NB4 (cell line): ENCODE measurements at regions not wholly inside any gene's neighbourhood (a gene's known extent, or its start where the extent isn't known, plus 50 kb on each side); places are given as distances from the start of the nearest gene placed in this dataset.

Experiments used
- DNase-seq: peaks from one replicate; pipeline ENCODE4 v3.0.0; 2010; ENCODE audit warnings: low read depth
- H3K4me3 ChIP-seq: one replicate; pipeline ENCODE4 v1.5.1; 2011; ENCODE audit warnings: mild to moderate bottlenecking, low read depth, low read length, moderate library complexity
- MAX ChIP-seq: IDR thresholded peaks from 2 replicates; pipeline ENCODE4 v1.6.1; 2011; ENCODE audit warnings: low read depth, low read length
- MYC ChIP-seq: IDR thresholded peaks from 2 replicates; pipeline ENCODE4 v1.6.1; 2011; ENCODE audit warnings: low read depth, low read length
- POLR2A ChIP-seq: IDR thresholded peaks from 2 replicates; pipeline ENCODE4 v1.6.1; 2011; ENCODE audit warnings: mild to moderate bottlenecking; ENCODE audit not compliant: insufficient read length; ENCODE audit errors: extremely low read depth
- TF ChIP-seq, protein P1 (sequence below): IDR thresholded peaks from one replicate; pipeline ENCODE4 v1.5.1; 2012; ENCODE audit warnings: low read depth, low read length

DNA sequence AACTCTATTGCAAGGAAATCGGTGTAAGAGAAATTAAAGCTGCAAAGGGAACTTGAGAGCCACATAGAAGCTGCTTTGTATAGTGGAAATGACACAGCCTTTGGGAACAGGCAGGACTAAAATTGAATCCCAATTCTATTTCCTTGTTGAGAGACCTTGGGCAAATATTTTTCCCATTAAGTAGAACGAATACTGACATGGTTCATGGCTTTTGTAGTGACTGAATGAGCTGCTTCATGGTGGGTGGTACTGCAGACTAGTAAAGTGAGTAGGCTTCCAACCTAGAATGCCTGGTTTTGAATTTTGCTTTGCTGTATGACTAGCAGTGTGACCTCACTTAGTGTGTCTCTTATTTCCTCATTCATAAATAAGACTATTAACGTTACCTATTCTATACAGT lies 182.2 kb upstream of the KCNIP4 start:
- H3K4me3 ChIP-seq = no peak overlapping the region
- no peak for DNase-seq
- TF ChIP-seq, protein P1, sequence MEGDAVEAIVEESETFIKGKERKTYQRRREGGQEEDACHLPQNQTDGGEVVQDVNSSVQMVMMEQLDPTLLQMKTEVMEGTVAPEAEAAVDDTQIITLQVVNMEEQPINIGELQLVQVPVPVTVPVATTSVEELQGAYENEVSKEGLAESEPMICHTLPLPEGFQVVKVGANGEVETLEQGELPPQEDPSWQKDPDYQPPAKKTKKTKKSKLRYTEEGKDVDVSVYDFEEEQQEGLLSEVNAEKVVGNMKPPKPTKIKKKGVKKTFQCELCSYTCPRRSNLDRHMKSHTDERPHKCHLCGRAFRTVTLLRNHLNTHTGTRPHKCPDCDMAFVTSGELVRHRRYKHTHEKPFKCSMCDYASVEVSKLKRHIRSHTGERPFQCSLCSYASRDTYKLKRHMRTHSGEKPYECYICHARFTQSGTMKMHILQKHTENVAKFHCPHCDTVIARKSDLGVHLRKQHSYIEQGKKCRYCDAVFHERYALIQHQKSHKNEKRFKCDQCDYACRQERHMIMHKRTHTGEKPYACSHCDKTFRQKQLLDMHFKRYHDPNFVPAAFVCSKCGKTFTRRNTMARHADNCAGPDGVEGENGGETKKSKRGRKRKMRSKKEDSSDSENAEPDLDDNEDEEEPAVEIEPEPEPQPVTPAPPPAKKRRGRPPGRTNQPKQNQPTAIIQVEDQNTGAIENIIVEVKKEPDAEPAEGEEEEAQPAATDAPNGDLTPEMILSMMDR = no peak
- no peak for TF ChIP-seq MYC
- no peak for TF ChIP-seq POLR2A
- TF ChIP-seq MAX = no peak

DNA sequence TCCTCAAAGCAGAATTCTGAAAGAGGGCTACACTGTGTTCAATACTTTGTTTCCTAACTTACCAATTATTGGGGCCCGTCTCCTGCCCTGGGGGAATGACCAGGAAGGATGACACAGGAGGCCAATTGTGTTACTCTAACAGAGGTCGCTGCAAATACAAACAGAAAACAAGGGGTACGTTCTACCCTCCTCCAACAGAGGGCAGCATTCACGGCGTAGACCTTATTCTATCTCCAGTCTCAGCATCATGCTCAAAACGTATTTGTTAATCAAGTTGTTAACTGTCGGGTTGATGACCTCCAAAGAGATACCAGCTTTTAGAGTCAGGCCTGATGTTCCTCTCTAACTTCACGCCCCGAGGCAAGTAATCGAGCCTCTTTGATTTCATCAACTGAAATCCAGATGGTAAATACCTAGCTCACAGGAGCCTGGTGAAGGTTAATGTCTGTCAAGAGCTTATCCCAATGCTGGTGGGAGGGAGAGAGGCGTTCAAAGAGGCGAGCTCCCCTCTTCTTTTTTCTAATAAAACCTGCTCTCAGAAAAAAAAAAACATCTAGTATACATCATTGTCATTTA lies 181.0 kb upstream of the KCNIP4 start:
- peak; percentile 52 for DNase-seq
- no peak overlapping the region for H3K4me3 ChIP-seq
- TF ChIP-seq, protein P1 = peak; percentile 75
- no peak for TF ChIP-seq MAX
- no peak for TF ChIP-seq MYC
- no peak for TF ChIP-seq POLR2A

DNA sequence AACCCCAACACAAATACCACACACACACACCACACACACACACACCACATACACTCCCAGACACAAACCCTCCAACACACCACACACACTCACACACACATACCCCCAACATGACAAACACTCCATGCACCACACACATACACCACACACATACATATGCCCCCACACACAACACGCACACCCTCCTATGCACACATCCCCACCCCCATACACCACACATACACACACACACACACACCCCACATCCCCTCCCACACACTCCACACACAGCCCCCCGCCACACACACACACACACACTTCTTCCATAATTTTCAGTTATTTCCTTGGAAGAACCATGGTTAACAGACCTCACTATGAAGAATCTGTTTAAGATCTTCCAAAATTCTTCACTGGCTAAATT lies 173.5 kb upstream of the KCNIP4 start:
- no peak for DNase-seq
- H3K4me3 ChIP-seq = no peak overlapping the region
- TF ChIP-seq, protein P1 = no peak
- no peak for TF ChIP-seq MAX
- no peak for TF ChIP-seq POLR2A
- no peak for TF ChIP-seq MYC

DNA sequence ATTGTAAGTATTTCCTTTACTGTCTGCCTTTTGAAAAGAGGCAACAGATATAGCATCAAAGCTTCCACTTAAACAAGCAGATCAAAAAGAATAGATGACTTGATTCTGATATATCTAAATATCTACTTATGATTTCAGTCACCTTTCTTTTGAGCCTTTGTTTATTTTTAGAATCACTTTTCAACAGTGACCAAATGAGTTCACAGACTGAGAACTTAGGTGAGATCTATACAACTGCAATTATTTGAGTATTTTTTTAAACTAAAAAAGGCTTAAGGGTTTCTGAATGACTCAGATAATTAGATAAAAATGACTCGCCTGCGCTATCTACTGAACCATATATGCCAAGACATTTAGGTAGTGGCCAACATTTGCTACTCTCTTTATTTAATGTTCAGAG lies 166.7 kb upstream of the KCNIP4 start:
- DNase-seq = no peak
- no peak overlapping the region for H3K4me3 ChIP-seq
- TF ChIP-seq MYC (no peak), POLR2A (no peak), MAX (no peak)
- TF ChIP-seq, protein P1 = no peak

GRCh38 chr4:22103768-22104167 lies 155.2 kb upstream of the KCNIP4 start:
- no peak for TF ChIP-seq POLR2A
- no peak for TF ChIP-seq MAX
- no peak for TF ChIP-seq MYC
- TF ChIP-seq, protein P1 = no peak
- H3K4me3 ChIP-seq = no peak overlapping the region
- DNase-seq = no peak

DNA sequence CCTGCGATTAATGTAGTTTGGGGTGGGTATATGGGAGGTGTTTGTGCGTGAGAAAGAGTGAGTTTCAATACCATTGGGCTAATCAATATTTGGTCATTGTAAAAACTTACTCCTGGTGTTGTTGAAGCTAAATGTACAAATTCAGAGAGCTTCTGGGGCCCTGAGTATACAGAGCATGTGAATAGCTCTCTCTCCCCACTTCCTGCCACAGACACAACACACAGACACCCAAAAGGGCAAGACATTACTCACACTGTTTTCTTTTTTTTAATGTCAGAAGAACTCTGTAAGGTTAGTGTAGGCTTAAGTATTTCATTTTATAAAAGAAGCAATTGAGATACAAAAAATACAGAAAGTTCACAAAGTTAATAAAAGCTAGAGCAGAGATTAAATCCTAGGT lies 151.3 kb upstream of the KCNIP4 start:
- TF ChIP-seq MAX (no peak), MYC (no peak), POLR2A (no peak)
- TF ChIP-seq, protein P1 = no peak
- no peak overlapping the region for H3K4me3 ChIP-seq
- DNase-seq = no peak
